ENCODE measurements at regions not wholly inside any gene's neighbourhood (a gene's known extent, or its start where the extent isn't known, plus 50 kb on each side); places are given as distances from the start of the nearest gene placed in this dataset.
"Not testable (repeated sequence)": the region's sequence is repeated elsewhere in the genome, so short reads cannot be mapped to it uniquely, and the experiment has no call there.

GRCh38 chr16:88237761-88238415, 144.9 kb upstream of the ZNF469 start:
- TF ChIP-seq, protein P1, sequence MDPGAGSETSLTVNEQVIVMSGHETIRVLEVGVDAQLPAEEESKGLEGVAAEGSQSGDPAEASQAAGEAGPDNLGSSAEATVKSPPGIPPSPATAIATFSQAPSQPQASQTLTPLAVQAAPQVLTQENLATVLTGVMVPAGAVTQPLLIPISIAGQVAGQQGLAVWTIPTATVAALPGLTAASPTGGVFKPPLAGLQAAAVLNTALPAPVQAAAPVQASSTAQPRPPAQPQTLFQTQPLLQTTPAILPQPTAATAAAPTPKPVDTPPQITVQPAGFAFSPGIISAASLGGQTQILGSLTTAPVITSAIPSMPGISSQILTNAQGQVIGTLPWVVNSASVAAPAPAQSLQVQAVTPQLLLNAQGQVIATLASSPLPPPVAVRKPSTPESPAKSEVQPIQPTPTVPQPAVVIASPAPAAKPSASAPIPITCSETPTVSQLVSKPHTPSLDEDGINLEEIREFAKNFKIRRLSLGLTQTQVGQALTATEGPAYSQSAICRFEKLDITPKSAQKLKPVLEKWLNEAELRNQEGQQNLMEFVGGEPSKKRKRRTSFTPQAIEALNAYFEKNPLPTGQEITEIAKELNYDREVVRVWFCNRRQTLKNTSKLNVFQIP (CRISPR knock-in tag; IDR thresholded peaks at IDR 0.05; ENCODE audit: borderline replicate concordance, low read depth), result not testable (repeated sequence)
- TF ChIP-seq, protein P2, sequence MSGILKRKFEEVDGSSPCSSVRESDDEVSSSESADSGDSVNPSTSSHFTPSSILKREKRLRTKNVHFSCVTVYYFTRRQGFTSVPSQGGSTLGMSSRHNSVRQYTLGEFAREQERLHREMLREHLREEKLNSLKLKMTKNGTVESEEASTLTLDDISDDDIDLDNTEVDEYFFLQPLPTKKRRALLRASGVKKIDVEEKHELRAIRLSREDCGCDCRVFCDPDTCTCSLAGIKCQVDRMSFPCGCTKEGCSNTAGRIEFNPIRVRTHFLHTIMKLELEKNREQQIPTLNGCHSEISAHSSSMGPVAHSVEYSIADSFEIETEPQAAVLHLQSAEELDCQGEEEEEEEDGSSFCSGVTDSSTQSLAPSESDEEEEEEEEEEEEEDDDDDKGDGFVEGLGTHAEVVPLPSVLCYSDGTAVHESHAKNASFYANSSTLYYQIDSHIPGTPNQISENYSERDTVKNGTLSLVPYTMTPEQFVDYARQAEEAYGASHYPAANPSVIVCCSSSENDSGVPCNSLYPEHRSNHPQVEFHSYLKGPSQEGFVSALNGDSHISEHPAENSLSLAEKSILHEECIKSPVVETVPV (CRISPR knock-in tag; IDR thresholded peaks at IDR 0.05), result not testable (repeated sequence)
- TF ChIP-seq ARNTL (CRISPR knock-in tag; IDR thresholded peaks at IDR 0.05; ENCODE audit: borderline replicate concordance, low read depth); ISL1 (CRISPR knock-in tag; IDR thresholded peaks at IDR 0.05): not testable (repeated sequence)
- TF ChIP-seq, protein P3, sequence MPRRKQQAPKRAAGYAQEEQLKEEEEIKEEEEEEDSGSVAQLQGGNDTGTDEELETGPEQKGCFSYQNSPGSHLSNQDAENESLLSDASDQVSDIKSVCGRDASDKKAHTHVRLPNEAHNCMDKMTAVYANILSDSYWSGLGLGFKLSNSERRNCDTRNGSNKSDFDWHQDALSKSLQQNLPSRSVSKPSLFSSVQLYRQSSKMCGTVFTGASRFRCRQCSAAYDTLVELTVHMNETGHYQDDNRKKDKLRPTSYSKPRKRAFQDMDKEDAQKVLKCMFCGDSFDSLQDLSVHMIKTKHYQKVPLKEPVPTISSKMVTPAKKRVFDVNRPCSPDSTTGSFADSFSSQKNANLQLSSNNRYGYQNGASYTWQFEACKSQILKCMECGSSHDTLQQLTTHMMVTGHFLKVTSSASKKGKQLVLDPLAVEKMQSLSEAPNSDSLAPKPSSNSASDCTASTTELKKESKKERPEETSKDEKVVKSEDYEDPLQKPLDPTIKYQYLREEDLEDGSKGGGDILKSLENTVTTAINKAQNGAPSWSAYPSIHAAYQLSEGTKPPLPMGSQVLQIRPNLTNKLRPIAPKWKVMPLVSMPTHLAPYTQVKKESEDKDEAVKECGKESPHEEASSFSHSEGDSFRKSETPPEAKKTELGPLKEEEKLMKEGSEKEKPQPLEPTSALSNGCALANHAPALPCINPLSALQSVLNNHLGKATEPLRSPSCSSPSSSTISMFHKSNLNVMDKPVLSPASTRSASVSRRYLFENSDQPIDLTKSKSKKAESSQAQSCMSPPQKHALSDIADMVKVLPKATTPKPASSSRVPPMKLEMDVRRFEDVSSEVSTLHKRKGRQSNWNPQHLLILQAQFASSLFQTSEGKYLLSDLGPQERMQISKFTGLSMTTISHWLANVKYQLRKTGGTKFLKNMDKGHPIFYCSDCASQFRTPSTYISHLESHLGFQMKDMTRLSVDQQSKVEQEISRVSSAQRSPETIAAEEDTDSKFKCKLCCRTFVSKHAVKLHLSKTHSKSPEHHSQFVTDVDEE (CRISPR knock-in tag; IDR thresholded peaks at IDR 0.05), result not testable (repeated sequence)
